NCI-H2196 treated with DMSO at 0.1 percent for 48 hours (cell line): ENCODE measurements at regions not wholly inside any gene's neighbourhood (a gene's known extent, or its start where the extent isn't known, plus 50 kb on each side); places are given as distances from the start of the nearest gene placed in this dataset.
A peak's percentile ranks its signal among the peaks of the same experiment; 100 is the strongest.
"Not testable (repeated sequence)": the region's sequence is repeated elsewhere in the genome, so short reads cannot be mapped to it uniquely, and the experiment has no call there.

Experiments used
- DNase-seq: peaks from one replicate; lab custom pipeline; 2025; ENCODE audit not compliant: unreplicated experiment; lab: John Stamatoyannopoulos, UW

DNA sequence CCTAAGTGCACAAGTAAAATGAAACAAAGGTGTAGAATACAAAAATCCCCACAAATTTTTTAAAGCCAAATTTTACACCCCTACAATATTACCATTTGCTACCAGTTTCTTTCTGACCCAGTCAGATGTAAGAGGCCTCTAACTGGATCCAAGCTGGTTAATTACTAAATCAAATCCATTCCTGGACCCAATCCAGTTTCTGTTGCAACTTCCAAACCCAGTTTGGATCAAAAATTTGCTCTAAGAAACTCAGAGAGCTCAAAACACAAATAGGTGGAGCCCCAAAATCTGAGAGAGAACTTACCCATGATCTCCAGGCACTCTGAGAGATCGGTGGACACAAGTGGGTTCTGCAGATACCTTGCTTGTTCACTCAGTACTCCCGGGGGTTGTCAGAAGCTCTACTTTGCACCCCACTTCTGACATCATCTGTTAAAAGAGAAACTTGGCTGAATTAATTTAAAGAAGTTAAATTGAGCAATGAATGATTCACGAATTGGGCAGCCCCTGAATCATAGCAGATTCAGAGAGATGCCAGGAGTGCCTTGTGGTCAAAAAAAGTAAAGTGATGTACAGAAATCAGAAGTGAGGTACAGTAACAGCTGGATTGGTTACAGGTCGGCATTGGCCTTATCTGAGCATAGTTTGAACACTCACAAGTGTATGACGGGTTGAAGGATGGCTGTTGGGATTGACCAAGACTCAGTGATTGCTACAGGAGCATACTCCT, 448.0 kb downstream of the KCNT2 start:
- DNase-seq = no peak

DNA sequence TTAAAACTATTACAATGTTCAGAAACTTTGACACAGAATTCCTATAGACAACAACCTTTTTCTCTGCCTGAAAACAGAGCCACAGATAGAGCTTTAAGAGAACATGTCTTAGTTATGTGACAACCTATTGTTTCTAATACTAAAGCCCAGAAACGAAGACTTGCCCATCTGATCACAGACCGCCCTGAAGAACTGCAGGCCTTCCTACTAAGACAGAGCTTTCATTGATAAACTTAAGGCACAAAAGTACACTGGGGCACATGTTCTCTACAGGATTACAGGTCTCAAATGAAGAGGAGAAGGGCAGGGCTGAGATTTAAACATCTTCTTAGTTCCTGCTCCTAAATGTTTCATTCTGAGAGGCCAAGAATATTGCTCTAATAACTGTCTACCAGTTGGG, 452.7 kb downstream of the KCNT2 start:
- no peak for DNase-seq

DNA sequence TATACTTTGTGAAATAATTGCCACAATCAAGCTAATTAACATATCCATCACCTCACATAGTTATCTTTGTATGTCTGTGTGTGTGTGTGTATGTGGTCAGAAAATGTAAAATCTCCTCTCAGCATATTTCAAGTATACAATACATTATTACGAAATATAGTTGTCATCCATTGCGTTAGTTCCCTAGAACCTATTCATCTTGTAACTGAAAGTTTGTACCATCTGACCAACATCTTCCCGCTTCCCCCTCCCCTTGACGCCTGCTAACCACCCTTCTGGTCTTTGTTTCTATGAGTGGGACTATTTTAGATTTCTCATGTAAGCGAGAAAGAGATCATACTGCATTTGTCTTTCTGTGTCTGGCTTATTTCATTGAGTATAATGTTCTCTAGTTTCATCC, 455.3 kb downstream of the KCNT2 start:
- DNase-seq = no peak

DNA sequence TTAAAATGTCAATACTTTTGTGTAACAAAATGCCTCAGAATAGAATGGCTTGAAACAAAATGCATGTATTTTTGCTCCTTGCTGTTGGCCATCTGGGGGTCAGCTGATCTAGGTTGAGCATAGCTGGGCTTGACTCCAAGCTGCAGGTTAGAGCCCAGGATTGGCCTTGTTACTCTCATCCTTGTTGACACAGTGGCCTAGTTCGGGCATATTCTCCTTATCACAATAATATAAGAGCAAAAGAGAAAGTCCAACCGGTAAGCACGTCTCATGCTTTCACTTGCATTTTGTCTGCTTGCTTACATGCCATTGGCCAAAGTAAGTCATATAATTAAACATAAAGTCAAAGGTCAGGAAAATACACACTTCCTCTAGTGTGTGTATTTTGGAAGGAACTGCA, 456.2 kb downstream of the KCNT2 start:
- peak; percentile 18 for DNase-seq

DNA sequence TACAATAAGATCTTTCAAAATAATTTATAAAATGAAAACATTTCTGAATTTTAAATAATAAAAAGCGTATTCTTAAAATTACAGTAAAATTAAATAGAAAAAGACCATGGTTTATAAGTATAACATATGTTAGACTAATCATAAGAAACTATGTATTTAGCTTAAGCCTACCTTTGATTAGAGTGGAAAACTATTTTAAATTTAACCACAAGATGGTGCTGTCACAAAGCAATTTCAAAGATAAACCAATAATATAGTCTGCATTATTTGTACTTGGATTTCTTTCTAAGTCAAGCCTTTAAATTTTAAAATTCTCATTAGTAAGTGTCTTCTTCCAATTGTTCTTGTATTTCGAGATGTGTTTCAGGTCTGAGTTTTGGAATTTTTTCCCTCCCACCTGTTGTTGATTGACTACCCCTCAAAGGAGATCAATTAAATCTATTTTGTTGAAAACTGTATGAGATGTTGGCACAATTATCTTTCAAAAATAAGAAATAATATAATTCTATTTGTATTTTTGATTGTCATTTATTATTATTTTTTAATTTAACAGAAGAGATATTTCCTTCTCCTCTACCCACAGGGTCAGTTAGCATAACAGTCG, 459.8 kb downstream of the KCNT2 start:
- no peak for DNase-seq

DNA sequence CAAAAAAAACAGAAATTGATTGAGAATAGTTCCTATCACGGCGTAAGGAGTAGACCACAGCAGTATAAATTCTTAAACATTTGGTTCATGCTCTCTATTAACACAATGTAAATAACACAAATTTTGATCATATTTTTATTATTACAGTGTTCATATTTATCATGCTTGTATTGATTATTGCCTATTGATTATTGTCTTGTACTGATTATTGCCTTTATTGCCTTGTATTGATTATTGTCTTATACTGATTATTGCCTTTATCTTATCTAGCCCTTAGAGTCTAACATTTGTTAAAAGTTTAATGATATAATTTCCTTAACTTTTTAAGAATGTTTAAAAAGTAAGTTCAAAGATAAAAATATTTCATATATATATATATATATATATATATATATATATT, 460.7 kb downstream of the KCNT2 start:
- DNase-seq = no peak

DNA sequence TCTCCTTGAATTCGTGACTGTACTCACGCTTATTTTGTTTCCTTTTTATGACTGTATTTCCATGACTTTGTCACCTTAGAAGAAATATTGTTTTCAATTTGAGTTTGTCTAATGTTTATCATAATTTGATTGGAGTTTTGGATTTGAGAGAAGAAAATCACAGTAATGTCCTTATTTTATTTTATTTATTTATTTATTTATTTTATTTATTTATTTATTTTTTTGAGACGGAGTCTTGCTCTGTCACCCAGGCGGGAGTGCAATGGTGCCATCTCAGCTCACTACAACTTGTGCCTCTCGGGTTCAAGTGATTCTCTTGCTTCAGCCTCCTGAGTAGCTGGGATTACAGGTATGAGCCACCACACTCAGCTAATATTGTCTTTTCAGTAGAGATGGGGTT, 463.1 kb downstream of the KCNT2 start:
- DNase-seq = not testable (repeated sequence)

DNA sequence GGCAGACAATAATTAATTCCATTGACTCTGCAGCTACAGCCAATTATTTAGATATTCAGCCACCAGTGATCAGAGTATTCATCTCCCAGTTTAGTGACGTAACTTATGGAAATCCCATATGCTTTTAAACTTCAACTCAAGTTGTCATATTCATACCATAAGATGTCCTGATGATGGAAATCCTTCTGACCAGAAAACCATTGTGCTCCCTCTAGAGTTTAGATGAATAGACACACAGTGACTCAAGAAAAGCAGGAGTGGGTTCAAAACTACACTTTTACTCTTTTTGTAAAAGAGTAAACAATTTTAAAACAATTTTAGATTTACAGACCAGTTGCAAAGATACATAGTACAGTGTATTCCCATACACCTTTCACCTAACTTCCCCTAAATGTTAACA, 463.7 kb downstream of the KCNT2 start:
- no peak for DNase-seq

DNA sequence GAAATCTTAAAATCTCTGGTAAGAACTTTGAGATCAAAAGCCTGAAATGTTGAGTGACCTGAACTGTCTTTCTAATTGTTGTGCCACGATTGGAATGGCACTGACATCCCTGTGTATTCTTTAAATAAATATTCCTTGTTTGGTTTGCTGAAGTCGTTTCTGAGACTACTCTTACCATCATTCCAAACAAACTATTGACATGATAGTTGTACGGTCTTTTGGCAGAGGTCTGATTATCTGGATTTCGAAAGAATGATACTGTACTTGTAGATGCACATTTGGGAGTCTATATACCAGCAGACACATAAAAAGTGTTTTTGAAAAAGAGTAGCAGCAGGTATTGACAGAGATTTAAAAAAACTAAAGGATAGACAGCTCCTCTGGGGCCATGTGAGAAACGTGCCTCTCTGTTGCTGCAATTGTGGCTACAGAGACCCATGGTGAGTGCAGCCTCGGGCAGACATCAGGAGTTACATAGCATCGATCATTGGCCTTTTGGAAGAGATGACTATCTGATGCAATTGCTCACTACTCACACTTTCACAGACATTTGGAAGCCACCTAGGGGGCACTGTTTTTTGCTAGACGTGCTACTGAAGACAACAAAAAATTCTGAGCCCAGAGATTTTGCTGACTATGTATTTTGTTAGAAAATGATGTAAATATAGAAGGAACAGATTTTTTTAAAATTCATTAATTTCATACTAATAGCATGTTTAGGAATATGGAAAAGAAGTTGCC, 464.5 kb downstream of the KCNT2 start:
- no peak for DNase-seq

DNA sequence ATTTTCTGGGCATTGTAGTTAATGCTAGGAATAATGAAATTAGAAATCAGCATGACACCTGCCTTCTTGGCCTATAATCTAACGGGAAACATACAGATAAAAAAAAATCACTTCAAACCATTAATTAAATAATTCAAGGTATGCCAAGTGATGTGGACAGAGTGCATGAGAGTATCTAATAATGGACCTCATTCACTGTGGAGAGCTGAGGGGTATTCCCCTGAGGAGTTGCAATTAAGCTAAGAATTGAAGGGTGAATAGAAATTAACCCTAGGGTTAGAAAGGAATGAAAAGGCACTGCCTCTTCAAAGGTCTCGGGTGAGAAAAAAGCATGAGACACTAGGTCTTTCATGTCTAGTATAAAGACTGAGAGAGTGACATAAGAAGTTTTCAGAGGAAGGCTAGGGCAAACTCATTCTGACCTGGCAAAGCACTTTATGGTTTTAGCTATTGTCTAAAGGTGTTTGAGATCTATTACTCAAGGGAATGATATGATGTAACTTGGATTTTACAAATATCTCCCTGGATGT, 466.1 kb downstream of the KCNT2 start:
- no peak for DNase-seq

DNA sequence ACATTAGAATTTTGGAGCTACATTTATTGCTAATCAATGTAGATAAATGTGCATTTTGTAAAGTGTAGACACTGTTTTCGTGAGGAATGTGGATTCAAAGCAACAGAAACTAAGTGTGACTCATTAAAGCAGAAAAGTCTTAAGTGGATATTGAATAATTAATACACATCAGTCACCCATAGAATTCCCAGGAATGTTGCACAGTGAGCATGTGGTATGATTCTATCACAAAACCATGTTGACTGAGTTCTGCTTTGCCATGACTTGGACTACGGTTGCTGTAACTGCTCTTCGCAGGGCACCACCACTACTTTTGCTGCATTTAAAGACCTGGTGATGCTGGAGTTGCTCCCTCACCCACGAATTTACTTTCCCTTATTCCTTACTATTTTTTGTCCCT, 471.8 kb downstream of the KCNT2 start:
- no peak for DNase-seq

DNA sequence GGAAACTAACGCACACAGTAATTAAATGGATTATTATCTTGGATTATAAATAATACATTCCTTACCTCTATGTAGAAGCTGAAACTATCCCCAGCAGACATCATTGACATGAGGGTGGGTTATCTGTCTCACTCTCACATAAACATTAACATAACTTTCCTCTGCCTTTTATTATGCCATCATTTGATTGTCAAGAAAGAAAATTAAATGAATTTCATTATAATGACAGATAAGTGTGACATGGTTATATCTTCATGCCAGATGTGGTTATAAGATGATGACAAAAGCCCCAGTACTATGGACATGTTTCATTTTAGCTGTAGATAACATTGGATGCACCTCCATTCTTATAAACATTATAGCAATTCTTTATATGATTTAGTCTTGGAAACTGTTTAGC, 476.5 kb downstream of the KCNT2 start:
- no peak for DNase-seq

DNA sequence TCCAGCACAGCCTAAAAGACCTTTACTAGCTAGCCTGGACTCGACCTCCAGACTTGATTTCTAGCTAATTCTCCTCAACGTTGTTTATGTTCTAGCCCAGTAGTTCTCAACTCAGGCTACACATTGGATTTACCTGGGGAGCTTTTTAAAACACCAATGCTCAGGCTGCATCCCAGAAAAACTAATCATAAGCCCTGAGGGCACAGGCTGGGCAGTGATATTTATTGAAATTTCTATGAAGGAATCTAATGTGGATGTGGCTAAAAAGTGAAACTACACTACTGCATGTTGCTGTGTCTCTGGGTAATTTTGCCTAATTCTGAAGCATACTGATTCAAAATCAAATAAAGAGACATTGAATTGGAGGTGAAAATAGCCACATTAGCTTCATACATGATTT, 479.4 kb downstream of the KCNT2 start:
- DNase-seq = no peak

DNA sequence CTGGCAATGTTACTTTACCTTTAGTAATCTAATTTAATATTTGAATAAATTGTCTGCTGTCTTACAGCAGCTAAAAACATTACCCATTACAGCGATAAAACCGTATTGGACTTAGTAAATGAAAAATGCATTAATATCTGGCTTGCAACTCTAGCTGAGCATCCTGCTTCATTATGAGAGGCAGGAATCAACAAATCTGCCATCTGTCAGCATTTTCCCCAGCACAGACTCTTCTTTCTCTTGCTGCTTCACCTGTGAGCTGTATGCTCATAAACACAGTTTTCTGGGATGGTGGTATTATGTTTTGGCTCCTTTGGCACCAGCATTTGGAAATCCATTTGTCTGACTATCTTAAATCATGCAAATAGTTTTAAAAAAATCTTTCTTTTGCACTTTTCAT, 487.1 kb downstream of the KCNT2 start:
- no peak for DNase-seq

DNA sequence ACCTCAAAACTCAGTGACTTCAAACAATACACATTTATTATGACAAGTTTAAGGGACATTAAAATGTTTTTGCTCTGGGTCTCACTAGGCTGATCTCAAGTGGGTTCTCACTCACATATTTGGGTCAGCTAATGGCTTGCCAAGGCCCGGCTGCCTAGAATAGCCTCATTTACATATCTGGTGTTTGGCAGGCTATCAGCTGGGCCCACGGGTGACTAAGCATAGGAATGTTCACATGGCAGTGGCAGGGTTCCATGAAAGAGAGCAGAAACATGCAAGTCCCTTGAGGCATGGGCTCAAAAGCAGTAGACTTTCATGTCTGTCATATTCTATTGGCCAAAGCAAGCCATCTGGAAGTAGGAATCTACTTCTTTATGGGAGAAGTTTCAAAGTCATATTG, 492.6 kb downstream of the KCNT2 start:
- DNase-seq = no peak

DNA sequence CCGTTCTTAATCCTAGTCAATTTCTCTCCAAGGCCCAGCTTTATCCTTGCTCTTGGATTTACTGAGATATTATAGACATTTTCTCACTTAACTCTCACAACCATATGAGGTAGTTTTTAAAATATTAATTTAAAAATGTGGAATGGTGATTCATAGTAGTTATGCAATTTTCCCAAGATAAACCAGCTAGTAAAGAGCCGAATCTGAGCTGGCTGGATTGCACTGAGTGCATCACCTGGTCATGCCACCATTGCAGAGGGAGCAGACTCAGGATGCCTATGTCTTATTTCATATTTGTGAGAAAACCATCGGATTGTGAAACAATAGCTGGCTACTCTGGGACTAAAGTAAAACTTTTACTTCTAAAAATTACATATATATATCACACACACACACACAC, 494.0 kb downstream of the KCNT2 start:
- no peak for DNase-seq

DNA sequence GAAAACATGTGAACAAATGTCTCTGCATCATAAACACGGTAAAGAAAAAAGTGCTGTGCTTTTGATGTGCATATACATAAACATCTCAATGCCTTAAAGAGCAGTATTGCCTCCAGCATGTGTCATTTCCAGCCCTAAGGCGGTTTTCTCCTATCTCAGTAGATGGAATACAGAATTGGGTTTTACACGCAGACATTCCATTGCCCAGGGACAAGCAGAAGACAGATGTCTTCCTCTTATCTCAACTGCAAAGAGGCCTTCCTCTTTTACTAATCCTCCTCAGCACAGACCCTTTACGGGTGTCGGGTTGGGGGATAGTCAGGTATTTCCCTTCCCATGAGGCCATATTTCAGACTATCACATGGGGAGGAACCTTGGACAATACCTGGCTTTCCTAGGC, 499.2 kb downstream of the KCNT2 start:
- DNase-seq = not testable (repeated sequence)

DNA sequence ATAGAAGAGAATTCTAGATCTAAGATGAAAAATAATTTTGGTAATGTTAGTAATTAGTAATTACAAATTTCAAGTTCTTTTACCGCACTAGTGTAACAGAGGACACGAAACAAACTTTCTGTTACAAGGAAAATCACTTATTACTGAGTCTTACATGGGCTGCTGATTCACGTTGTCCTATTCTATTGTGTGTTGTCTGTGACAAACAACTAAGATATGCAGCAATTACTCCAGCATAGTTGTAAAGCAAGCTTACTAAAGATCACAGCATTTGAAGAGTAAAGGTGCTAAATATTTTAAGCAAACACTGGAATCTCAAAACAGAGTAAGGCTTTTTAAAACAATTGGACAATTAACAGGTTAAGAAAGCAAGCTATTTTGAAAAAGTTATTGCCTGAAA, 502.3 kb downstream of the KCNT2 start:
- no peak for DNase-seq

DNA sequence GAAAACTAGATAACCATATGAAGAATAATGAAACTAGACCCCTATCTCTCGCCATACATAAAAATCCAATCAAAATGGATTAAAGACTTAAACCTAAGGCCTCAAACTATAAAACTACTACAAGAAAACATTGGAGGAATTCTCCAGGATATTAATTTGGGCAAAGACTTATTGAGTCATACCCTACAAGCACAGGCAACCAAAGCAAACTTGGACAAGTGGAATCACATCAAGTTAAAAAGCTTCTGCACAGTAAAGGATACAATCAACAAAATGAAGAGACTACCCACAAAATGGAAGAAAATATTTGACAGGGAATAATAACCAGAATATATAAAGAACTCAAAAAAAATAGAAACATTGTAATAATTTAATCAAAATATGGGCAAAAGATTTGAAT, 505.4 kb downstream of the KCNT2 start:
- DNase-seq = no peak

DNA sequence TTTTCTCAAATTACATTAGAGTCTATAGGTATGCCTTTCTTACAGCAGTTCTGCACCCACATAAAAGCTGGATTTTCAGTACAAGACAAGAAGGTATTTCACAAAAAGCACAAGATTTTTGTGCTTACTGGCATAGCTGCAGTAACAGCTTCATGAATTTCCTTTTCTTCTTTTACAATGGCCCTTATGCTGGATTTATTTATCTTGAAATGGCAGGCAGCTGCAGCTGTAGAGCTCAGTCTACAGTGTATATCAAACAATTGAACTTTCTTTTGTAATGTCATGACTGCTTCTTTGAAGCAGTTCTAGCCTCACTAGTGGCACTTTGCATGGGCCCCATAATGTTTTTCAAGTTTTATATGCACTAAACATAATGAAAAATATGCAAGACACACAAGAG, 510.2 kb downstream of the KCNT2 start:
- no peak for DNase-seq

DNA sequence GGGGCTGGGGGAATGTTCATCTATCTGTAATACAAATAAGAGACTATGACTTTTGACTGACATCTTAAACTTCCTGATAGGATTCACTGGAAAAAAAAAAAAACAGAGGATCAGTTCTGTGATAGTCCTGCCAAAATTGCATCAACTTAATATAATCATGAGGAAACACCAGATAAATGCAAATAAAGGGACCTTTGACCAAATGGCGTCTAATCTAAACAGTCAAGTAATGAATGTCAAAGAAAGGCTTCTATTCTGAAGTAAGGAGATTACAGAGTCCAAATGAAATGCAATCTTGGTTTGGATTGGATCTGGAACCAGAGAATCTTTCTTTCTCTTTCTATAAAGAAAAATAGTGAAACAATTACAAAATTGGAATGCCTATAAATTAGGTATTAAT, 513.4 kb downstream of the KCNT2 start:
- DNase-seq = no peak
